ENCODE measurements at regions not wholly inside any gene's neighbourhood (a gene's known extent, or its start where the extent isn't known, plus 50 kb on each side); places are given as distances from the start of the nearest gene placed in this dataset.
"Not testable (repeated sequence)": the region's sequence is repeated elsewhere in the genome, so short reads cannot be mapped to it uniquely, and the experiment has no call there.

- no peak for DNase-seq
These were observed 1668.7 kb upstream of the PCDH7 start for GRCh38 chr4:29051381-29051965.

GRCh38 chr4:29052266-29052665, 1667.9 kb upstream of the PCDH7 start:
- no peak for DNase-seq

- DNase-seq = no peak
These were observed 1661.6 kb upstream of the PCDH7 start for GRCh38 chr4:29058531-29058930.

GRCh38 chr4:29066861-29067260, 1653.3 kb upstream of the PCDH7 start:
- DNase-seq = no peak

- no peak for DNase-seq
These were observed 1646.6 kb upstream of the PCDH7 start for GRCh38 chr4:29073571-29073970.

- DNase-seq = no peak
These were observed 1644.8 kb upstream of the PCDH7 start for GRCh38 chr4:29075366-29075765.

- no peak for DNase-seq
These were observed 1640.9 kb upstream of the PCDH7 start for GRCh38 chr4:29079260-29079659.

GRCh38 chr4:29081234-29081955, 1638.8 kb upstream of the PCDH7 start:
- no peak for DNase-seq

GRCh38 chr4:29082684-29083083, 1637.5 kb upstream of the PCDH7 start:
- DNase-seq = no peak

- no peak for DNase-seq
These were observed 1634.4 kb upstream of the PCDH7 start for GRCh38 chr4:29085748-29086147.

GRCh38 chr4:29104694-29105093, 1615.5 kb upstream of the PCDH7 start:
- no peak for DNase-seq

- no peak for DNase-seq
These were observed 1606.2 kb upstream of the PCDH7 start for GRCh38 chr4:29113960-29114359.

- not testable (repeated sequence) for DNase-seq
These were observed 1602.9 kb upstream of the PCDH7 start for GRCh38 chr4:29117231-29117722.

GRCh38 chr4:29121586-29121985, 1598.6 kb upstream of the PCDH7 start:
- DNase-seq = no peak

- DNase-seq = no peak
These were observed 1591.4 kb upstream of the PCDH7 start for GRCh38 chr4:29128810-29129209.

GRCh38 chr4:29131304-29131703, 1588.9 kb upstream of the PCDH7 start:
- DNase-seq = no peak

GRCh38 chr4:29142708-29143107, 1577.5 kb upstream of the PCDH7 start:
- no peak for DNase-seq

GRCh38 chr4:29151584-29151983, 1568.6 kb upstream of the PCDH7 start:
- no peak for DNase-seq

- no peak for DNase-seq
These were observed 1566.5 kb upstream of the PCDH7 start for GRCh38 chr4:29153642-29154041.

- no peak for DNase-seq
These were observed 1544.9 kb upstream of the PCDH7 start for GRCh38 chr4:29175291-29175690.

- no peak for DNase-seq
These were observed 1521.1 kb upstream of the PCDH7 start for GRCh38 chr4:29199025-29199424.

- DNase-seq = no peak
These were observed 1520.7 kb upstream of the PCDH7 start for GRCh38 chr4:29199485-29199884.

- DNase-seq = no peak
These were observed 1507.1 kb upstream of the PCDH7 start for GRCh38 chr4:29213020-29213419.

- no peak for DNase-seq
These were observed 1499.4 kb upstream of the PCDH7 start for GRCh38 chr4:29220761-29221160.

GRCh38 chr4:29224911-29225310, 1495.3 kb upstream of the PCDH7 start:
- DNase-seq = no peak
